ENCODE measurements at regions not wholly inside any gene's neighbourhood (a gene's known extent, or its start where the extent isn't known, plus 50 kb on each side); places are given as distances from the start of the nearest gene placed in this dataset.

DNA sequence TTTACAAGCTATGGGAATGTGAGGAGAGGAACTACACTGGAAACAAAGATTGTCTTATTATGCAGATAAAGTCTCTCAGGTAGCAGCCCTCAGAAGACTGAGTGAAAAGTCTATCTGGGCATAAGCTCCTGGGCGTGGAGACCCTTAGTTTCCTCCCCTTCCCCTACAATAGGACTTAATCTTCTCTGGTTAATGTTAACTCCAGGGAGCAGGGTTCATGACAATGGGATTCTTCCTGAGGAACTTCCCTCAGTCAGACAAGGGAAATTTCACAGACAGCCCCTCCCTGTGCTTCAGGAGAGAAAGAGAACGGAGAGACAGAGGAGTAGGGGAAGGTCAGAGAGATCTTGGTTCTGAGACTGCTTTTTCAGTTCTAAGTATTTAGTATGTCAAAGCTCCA lies 1428.6 kb downstream of the LRRC4C start:
- TF ChIP-seq, protein P1, sequence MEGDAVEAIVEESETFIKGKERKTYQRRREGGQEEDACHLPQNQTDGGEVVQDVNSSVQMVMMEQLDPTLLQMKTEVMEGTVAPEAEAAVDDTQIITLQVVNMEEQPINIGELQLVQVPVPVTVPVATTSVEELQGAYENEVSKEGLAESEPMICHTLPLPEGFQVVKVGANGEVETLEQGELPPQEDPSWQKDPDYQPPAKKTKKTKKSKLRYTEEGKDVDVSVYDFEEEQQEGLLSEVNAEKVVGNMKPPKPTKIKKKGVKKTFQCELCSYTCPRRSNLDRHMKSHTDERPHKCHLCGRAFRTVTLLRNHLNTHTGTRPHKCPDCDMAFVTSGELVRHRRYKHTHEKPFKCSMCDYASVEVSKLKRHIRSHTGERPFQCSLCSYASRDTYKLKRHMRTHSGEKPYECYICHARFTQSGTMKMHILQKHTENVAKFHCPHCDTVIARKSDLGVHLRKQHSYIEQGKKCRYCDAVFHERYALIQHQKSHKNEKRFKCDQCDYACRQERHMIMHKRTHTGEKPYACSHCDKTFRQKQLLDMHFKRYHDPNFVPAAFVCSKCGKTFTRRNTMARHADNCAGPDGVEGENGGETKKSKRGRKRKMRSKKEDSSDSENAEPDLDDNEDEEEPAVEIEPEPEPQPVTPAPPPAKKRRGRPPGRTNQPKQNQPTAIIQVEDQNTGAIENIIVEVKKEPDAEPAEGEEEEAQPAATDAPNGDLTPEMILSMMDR (IDR thresholded peaks at IDR 0.05) = no peak
- no peak for TF ChIP-seq ZFX (IDR thresholded peaks at IDR 0.05; ENCODE audit: borderline replicate concordance)

All from 22Rv1 (cell line).